Prostate gland (tissue), 2 donors: ENCODE measurements at regions not wholly inside any gene's neighbourhood (a gene's known extent, or its start where the extent isn't known, plus 50 kb on each side); places are given as distances from the start of the nearest gene placed in this dataset.

Experiments
- POLR2A ChIP-seq: fragments of 450-650 bp; IDR thresholded peaks from one replicate; pipeline ENCODE4 v1.6.1; 2016; ENCODE audit warnings: antibody characterized with exemption, mild to moderate bottlenecking
- TF ChIP-seq, protein P1 (sequence below), 4 experiments: fragments of 200-600 bp in 2 of 4; fragments of 450-650 bp in 2 of 4; sonication (generic) in 2 of 4; IDR thresholded peaks; 1 replicate in 3 of 4; 2 replicates in 1 of 4; pipeline ENCODE4 v1.5.1; 2016 to 2019; ENCODE audit warnings: antibody characterized with exemption in 4 of 4, mild to moderate bottlenecking in 2 of 4, moderate library complexity in 2 of 4

DNA sequence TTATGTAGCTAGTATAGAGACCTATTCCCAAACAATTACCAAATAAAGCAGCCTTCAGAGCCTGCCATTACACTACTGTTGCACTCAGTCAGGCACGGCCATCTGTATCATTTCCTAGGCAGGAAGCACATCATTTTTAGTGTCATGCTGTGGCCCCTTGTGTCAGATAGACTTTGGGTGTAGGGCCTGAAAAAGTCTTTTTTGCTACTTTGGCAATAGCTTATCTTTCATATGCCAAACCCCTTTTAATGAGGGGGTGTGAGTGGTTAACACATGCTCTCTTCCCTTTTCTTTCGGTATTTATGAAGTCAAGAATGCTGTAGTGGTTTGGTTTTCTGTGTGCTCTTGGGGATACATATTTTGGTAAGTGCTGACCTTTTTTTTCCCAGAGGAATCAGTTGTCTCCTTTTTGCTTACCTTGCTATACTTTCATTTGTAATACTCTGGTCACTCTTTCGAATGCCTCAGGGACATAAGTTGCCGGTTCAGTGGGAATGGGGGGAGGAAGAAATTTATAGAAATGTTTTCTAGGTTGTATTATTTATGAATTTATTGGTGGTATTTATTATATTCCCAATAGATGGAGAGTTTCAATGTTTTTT lies 209.8 kb downstream of the CSNK1G3 start:
- TF ChIP-seq, protein P1, sequence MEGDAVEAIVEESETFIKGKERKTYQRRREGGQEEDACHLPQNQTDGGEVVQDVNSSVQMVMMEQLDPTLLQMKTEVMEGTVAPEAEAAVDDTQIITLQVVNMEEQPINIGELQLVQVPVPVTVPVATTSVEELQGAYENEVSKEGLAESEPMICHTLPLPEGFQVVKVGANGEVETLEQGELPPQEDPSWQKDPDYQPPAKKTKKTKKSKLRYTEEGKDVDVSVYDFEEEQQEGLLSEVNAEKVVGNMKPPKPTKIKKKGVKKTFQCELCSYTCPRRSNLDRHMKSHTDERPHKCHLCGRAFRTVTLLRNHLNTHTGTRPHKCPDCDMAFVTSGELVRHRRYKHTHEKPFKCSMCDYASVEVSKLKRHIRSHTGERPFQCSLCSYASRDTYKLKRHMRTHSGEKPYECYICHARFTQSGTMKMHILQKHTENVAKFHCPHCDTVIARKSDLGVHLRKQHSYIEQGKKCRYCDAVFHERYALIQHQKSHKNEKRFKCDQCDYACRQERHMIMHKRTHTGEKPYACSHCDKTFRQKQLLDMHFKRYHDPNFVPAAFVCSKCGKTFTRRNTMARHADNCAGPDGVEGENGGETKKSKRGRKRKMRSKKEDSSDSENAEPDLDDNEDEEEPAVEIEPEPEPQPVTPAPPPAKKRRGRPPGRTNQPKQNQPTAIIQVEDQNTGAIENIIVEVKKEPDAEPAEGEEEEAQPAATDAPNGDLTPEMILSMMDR (IDR thresholded peaks at IDR 0.05): no peak
- no peak for TF ChIP-seq POLR2A
